GM11168 (cell line): ENCODE measurements at regions not wholly inside any gene's neighbourhood (a gene's known extent, or its start where the extent isn't known, plus 50 kb on each side); places are given as distances from the start of the nearest gene placed in this dataset.
"Not testable (repeated sequence)": the region's sequence is repeated elsewhere in the genome, so short reads cannot be mapped to it uniquely, and the experiment has no call there.

Experiments
- in situ Hi-C: fragments of 300-500 bp; cut with MboI; formaldehyde crosslinking; loops from one replicate; pipeline ENCODE4 v1.12.0; 2022; ENCODE audit warnings: low sequenced_read_pairs; ENCODE audit not compliant: unreplicated experiment

GRCh38 chr9:87193151-87193550 lies 245.8 kb upstream of the GAS1 start:
- in situ Hi-C loops = no loop called here

- in situ Hi-C loops = no loop called here
Observed at GRCh38 chr9:87193925-87194868, 246.9 kb upstream of the GAS1 start.

GRCh38 chr9:87195306-87195705 lies 248.0 kb upstream of the GAS1 start:
- in situ Hi-C loops = no loop called here

GRCh38 chr9:87197349-87198130 lies 250.2 kb upstream of the GAS1 start:
- in situ Hi-C loops = no loop called here

- in situ Hi-C loops = no loop called here
Observed at GRCh38 chr9:87198716-87199115, 251.4 kb upstream of the GAS1 start.

- in situ Hi-C loops = no loop called here
Observed at GRCh38 chr9:87199278-87199677, 252.0 kb upstream of the GAS1 start.

- in situ Hi-C loops = no loop called here
Observed at GRCh38 chr9:87199782-87200181, 252.5 kb upstream of the GAS1 start.

- in situ Hi-C loops = no loop called here
Observed at GRCh38 chr9:87201351-87201751, 254.0 kb upstream of the GAS1 start.

- in situ Hi-C loops = no loop called here
Observed at GRCh38 chr9:87206064-87206661, 258.9 kb upstream of the GAS1 start.

- in situ Hi-C loops = not testable (repeated sequence)
Observed at GRCh38 chr9:87210658-87211057, 263.4 kb upstream of the GAS1 start.

GRCh38 chr9:87211669-87212068 lies 264.4 kb upstream of the GAS1 start:
- in situ Hi-C loops = no loop called here

- in situ Hi-C loops = no loop called here
Observed at GRCh38 chr9:87212605-87213021, 265.3 kb upstream of the GAS1 start.

- in situ Hi-C loops = no loop called here
Observed at GRCh38 chr9:87213948-87214347, 266.6 kb upstream of the GAS1 start.

GRCh38 chr9:87214991-87215390 lies 267.7 kb upstream of the GAS1 start:
- in situ Hi-C loops = no loop called here

GRCh38 chr9:87216036-87216435 lies 268.7 kb upstream of the GAS1 start:
- in situ Hi-C loops = no loop called here

GRCh38 chr9:87216897-87217455 lies 269.7 kb upstream of the GAS1 start:
- in situ Hi-C loops = no loop called here

GRCh38 chr9:87223392-87224246 lies 274.0 kb upstream of the DAPK1 start:
- in situ Hi-C loops = no loop called here

GRCh38 chr9:87226896-87227295 lies 270.8 kb upstream of the DAPK1 start:
- in situ Hi-C loops = no loop called here

GRCh38 chr9:87227456-87227855 lies 270.2 kb upstream of the DAPK1 start:
- in situ Hi-C loops = no loop called here

- in situ Hi-C loops = no loop called here
Observed at GRCh38 chr9:87229108-87229507, 268.6 kb upstream of the DAPK1 start.
